ENCODE measurements at regions not wholly inside any gene's neighbourhood (a gene's known extent, or its start where the extent isn't known, plus 50 kb on each side); places are given as distances from the start of the nearest gene placed in this dataset.

GRCh38 chr4:38392223-38392855 is 271.7 kb upstream of the KLF3 start:
- Histone ChIP-seq H3K4me2 (ENCODE audit: insufficient read depth in 1 of 2, low read depth in 2 of 2, low read length in 2 of 2) (no peak overlapping the region), H3K79me2 (ENCODE audit: control insufficient read depth in 1 of 2, insufficient read depth in 2 of 2, low read length in 2 of 2) (no peaks in the 10 kb centered on the region), H3K36me3 (ENCODE audit: control insufficient read depth in 2 of 4, insufficient read depth in 4 of 4, low read length in 3 of 4) (peaks cover 0 to 3% (median 0%) of the 10 kb centered on the region in 4 experiments; a peak in 1 of 8 replicates), H2BK20ac (ENCODE audit: low read length) (no peak overlapping the region), H2AK5ac (ENCODE audit: low read depth, low read length) (no peak overlapping the region), H2BK15ac (ENCODE audit: low read length) (no peak overlapping the region), H3K9me3 (ENCODE audit: insufficient read depth in 2 of 2, low read depth in 1 of 2, low read length in 1 of 2) (peaks cover 16 to 25% of the 10 kb centered on the region in 2 experiments), H3K4me1 (replicated peaks in 1 of 4; ENCODE audit: control insufficient read depth in 3 of 4, insufficient read depth in 4 of 4, low read length in 3 of 4) (no peaks in the 10 kb centered on the region), H2BK5ac (ENCODE audit: low read depth, low read length) (no peak overlapping the region), H3K14ac (ENCODE audit: insufficient read length) (no peak overlapping the region), H4K20me1 (replicated peaks in 1 of 2; ENCODE audit: control insufficient read depth in 1 of 2, insufficient read depth in 2 of 2, low read length in 2 of 2) (no peaks in the 10 kb centered on the region), H2BK12ac (ENCODE audit: low read depth, low read length) (no peak overlapping the region), H3K23ac (ENCODE audit: insufficient read length) (no peak overlapping the region), H4K91ac (replicated peaks; ENCODE audit: insufficient read length, low read length) (no peak overlapping the region), H3K4me3 (ENCODE audit: extremely low read depth in 1 of 4, insufficient read depth in 2 of 4, low read depth in 3 of 4, low read length in 4 of 4) (no peak overlapping the region), H3K27me3 (replicated peaks in 1 of 4; ENCODE audit: control insufficient read depth in 3 of 4, extremely low read depth in 1 of 4, insufficient read depth in 3 of 4, low read length in 3 of 4) (no peaks in the 10 kb centered on the region), H3K27ac (ENCODE audit: low read depth, low read length) (no peak overlapping the region), H4K8ac (ENCODE audit: extremely low read depth, insufficient read depth, low read length) (no peak overlapping the region), H3K9ac (replicated peaks in 1 of 4; ENCODE audit: extremely low read depth in 1 of 4, low read depth in 3 of 4, low read length in 3 of 4) (no peak overlapping the region), H3K4ac (replicated peaks; ENCODE audit: insufficient read length, low read depth, low read length) (no peak overlapping the region), H3K18ac (ENCODE audit: extremely low read depth, low read length) (no peak overlapping the region), H2AFZ (ENCODE audit: low read length) (no peak overlapping the region), H2BK120ac (replicated peaks; ENCODE audit: low read depth, low read length) (no peak overlapping the region), H4K5ac (ENCODE audit: insufficient read length, low read depth, low read length) (no peak overlapping the region), H3K56ac (replicated peaks; ENCODE audit: insufficient read length, low read depth, low read length) (no peak overlapping the region), H3K23me2 (ENCODE audit: low read depth, low read length) (no peaks in the 10 kb centered on the region), H3K79me1 (ENCODE audit: low read depth, low read length) (no peaks in the 10 kb centered on the region)
- TF ChIP-seq HDAC6 (IDR thresholded peaks at IDR 0.05; ENCODE audit: low read depth, low read length), result no peak
- no peak for TF ChIP-seq ATF2 (IDR thresholded peaks at IDR 0.05; ENCODE audit: low read length)
- no peak for TF ChIP-seq EZH2 (IDR thresholded peaks at IDR 0.05; ENCODE audit: low read depth, low read length, severe bottlenecking)
- WGBS, 2 experiments (ENCODE audit: extremely low coverage in 1 of 2, insufficient coverage in 1 of 2, insufficient read length in 1 of 2, insufficient replicate concordance in 2 of 2, low coverage in 1 of 2, low lambda C conversion rate in 2 of 2, missing lambda C conversion rate in 1 of 2), result 86% methylated on average over 1 of the region's 1 CpG; no CpG with 5 or more reads in 1 of the 2 experiments
- no peak for DNase-seq (ENCODE audit: low read depth in 1 of 2, low spot score in 2 of 2)
- no peak for FAIRE-seq
- POLR2A ChIA-PET (ENCODE audit: partially characterized antibody), result no interaction called here
- CTCF ChIA-PET (ENCODE audit: partially characterized antibody), result interaction anchor here (1.8 kb wide), 1 partner anchor 58 kb away, joined by 5 read pairs; no protein-coding TSS in a partner anchor
